Colonic mucosa (tissue), 4 donors: ENCODE measurements at regions not wholly inside any gene's neighbourhood (a gene's known extent, or its start where the extent isn't known, plus 50 kb on each side); places are given as distances from the start of the nearest gene placed in this dataset.

Experiments used
- DNase-seq: peaks from one replicate; pipeline ENCODE4 v3.0.0-alpha.2; 2020
- H3K27ac ChIP-seq: fragments of 200-600 bp; one replicate; pipeline ENCODE4 v1.8.0; 2021
- H3K27me3 ChIP-seq: fragments of 200-600 bp; one replicate; pipeline ENCODE4 v1.8.0; 2021
- H3K36me3 ChIP-seq: fragments of 200-600 bp; one replicate; pipeline ENCODE4 v1.8.0; 2021
- H3K4me1 ChIP-seq: fragments of 200-600 bp; one replicate; pipeline ENCODE4 v1.8.0; 2021; ENCODE audit warnings: mild to moderate bottlenecking
- H3K4me3 ChIP-seq: fragments of 200-600 bp; one replicate; pipeline ENCODE4 v1.8.0; 2021
- H3K9ac ChIP-seq, 2 donors: one replicate each; pipeline ENCODE4 v1.7.0; 2013; ENCODE audit warnings: control low read depth in 2 of 2, low read depth in 2 of 2, low read length in 2 of 2
- H3K9me3 ChIP-seq: fragments of 200-600 bp; one replicate; pipeline ENCODE4 v1.8.0; 2021
- intact Hi-C: fragments of 100-400 bp; cut with DNase I; formaldehyde crosslinking; loops from one replicate; pipeline ENCODE4 v1.14.1; 2022
- TF ChIP-seq, protein P1 (sequence below): fragments of 200-600 bp; IDR thresholded peaks from one replicate; pipeline ENCODE4 v1.8.0; 2022; ENCODE audit warnings: antibody characterized with exemption, mild to moderate bottlenecking
- donor health status: healthy.
- donor health status: DM: no; HTN: no; CAD: no.
- donor health status: DM: no; HTN: no; CAD: no.

DNA sequence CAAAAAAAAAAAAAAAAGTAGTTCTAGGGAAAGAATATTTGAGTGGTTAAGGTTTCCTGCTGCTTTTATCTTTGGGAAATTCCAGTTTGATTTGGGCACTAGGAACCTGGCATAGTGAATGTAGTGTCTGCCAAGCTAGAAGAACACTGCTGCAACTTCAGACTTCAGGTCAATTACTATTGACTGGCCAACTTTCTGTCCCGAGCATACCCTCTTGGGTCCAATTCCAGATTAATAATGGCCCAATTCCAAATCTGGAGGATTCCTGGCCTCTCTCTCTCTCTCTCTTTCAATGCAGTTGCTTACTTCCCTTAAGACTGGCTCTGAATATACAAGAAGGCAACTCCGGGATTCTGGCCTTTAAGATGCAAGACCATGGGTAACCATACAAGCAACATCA, 74.9 kb downstream of the ANKEF1 start:
- Histone ChIP-seq H3K4me3 (no peak overlapping the region), H3K4me1 (no peaks in the 10 kb centered on the region), H3K27ac (no peak overlapping the region), H3K9ac (no peak overlapping the region), H3K27me3 (no peaks in the 10 kb centered on the region), H3K9me3 (no peaks in the 10 kb centered on the region), H3K36me3 (no peaks in the 10 kb centered on the region)
- no peak for DNase-seq
- TF ChIP-seq, protein P1, sequence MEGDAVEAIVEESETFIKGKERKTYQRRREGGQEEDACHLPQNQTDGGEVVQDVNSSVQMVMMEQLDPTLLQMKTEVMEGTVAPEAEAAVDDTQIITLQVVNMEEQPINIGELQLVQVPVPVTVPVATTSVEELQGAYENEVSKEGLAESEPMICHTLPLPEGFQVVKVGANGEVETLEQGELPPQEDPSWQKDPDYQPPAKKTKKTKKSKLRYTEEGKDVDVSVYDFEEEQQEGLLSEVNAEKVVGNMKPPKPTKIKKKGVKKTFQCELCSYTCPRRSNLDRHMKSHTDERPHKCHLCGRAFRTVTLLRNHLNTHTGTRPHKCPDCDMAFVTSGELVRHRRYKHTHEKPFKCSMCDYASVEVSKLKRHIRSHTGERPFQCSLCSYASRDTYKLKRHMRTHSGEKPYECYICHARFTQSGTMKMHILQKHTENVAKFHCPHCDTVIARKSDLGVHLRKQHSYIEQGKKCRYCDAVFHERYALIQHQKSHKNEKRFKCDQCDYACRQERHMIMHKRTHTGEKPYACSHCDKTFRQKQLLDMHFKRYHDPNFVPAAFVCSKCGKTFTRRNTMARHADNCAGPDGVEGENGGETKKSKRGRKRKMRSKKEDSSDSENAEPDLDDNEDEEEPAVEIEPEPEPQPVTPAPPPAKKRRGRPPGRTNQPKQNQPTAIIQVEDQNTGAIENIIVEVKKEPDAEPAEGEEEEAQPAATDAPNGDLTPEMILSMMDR: no peak
- intact Hi-C loops: no loop called here

DNA sequence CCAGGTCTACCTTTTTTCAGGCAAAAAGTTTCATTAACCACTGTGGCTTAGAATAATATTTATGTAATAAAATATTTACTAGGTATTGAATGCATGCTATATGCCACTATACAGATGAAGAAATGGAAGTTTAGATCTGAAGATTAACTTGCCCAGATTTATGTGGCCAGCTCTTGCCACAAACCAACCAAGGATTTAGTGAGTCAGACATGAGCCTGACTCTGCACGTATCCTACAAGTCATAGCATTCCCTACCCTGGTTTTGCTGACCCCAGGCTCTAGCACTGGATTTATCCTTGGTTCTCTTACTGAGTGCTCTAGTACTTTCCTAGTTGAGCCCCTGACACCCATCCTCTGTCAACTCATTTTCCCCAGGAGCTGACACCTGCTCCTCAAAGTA, 75.4 kb downstream of the ANKEF1 start:
- intact Hi-C loops: no loop called here
- Histone ChIP-seq H3K36me3 (no peaks in the 10 kb centered on the region), H3K4me1 (no peaks in the 10 kb centered on the region), H3K4me3 (no peak overlapping the region), H3K27ac (no peak overlapping the region), H3K27me3 (no peaks in the 10 kb centered on the region), H3K9me3 (no peaks in the 10 kb centered on the region), H3K9ac (no peak overlapping the region)
- TF ChIP-seq, protein P1: no peak
- no peak for DNase-seq

DNA sequence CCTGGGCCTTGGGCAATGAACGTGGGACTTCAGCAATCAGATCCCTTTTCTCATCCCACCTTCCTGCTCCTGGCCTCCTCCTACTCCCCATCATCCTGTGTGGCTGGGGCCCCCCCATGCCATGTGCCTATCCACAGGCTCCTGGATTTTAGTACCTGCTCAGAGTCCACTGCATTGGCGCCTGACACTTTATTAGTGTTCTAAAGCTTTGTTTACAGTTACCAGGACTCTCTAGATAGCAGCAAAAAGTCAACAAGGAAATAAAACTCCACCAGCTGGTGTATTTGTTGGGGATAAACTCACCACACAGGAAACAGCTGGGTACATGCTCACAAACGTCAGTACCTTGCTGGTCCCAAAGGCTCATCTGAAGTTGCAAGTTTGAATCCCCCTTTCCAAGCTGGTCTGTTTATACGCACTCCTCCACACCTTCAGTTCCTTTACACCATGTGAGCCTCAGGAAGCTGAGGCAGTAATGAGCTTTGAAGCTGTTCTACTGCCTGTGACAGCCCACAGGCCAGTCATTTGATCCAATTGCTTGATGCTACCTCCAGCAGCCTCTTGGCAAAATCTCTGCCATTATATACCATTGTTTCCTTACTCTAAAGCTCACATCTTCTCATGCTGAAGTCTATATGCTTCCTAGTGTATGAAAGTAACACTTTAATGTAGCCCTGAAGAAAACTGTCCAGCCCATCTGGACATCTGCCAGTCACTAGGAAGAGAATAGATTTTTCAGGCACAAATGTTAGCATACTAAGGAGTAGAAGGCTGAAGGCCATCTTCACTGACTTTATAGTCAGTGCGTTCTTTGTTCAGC, 76.6 kb downstream of the ANKEF1 start:
- Histone ChIP-seq H3K36me3 (no peaks in the 10 kb centered on the region), H3K27me3 (no peaks in the 10 kb centered on the region), H3K4me1 (no peaks in the 10 kb centered on the region), H3K9me3 (no peaks in the 10 kb centered on the region), H3K9ac (no peak overlapping the region), H3K4me3 (no peak overlapping the region), H3K27ac (no peak overlapping the region)
- DNase-seq: peak; percentile 32
- TF ChIP-seq, protein P1: no peak
- intact Hi-C loops: no loop called here

DNA sequence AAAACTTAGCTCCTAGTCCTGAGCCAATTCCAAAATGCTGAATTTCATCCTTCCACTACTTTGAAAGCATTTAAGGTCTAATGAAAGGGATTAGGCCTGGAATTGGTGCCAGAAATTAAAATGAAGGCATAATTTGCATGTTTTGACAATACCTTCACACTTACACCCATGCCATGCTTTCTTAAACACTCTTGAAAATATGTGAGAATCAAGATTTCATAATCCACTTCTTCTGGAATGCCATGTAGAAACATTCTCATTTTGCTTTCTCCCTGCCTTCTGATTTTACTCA, 77.1 kb downstream of the ANKEF1 start:
- DNase-seq: no peak
- intact Hi-C loops: no loop called here
- Histone ChIP-seq H3K9me3 (no peaks in the 10 kb centered on the region), H3K36me3 (no peaks in the 10 kb centered on the region), H3K4me1 (no peaks in the 10 kb centered on the region), H3K27me3 (no peaks in the 10 kb centered on the region), H3K4me3 (no peak overlapping the region), H3K27ac (no peak overlapping the region), H3K9ac (no peak overlapping the region)
- TF ChIP-seq, protein P1: no peak

DNA sequence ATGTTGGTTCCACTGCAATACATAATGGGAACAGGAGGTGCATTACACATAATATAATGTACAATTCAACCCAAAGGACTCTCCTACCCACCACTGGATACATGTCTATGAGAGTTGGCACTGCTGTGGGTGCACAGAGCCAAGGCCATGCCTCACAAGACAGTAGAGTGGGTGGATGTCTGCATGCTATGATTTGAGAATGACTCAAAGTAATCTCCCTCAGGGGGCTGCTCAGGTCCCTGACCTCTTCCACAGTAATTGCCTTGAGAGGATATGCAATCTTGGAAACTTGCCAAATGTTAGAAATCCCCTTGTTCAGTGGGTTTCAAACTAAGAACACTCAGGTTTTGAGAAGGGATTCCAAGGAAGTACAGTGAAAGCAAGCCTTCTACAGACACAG, 79.0 kb downstream of the ANKEF1 start:
- Histone ChIP-seq H3K27me3 (no peaks in the 10 kb centered on the region), H3K4me1 (no peaks in the 10 kb centered on the region), H3K36me3 (no peaks in the 10 kb centered on the region), H3K4me3 (no peak overlapping the region), H3K9me3 (no peaks in the 10 kb centered on the region), H3K9ac (no peak overlapping the region), H3K27ac (no peak overlapping the region)
- intact Hi-C loops: no loop called here
- no peak for DNase-seq
- TF ChIP-seq, protein P1: no peak
